Fibroblast of lung (primary cell): ENCODE measurements at regions not wholly inside any gene's neighbourhood (a gene's known extent, or its start where the extent isn't known, plus 50 kb on each side); places are given as distances from the start of the nearest gene placed in this dataset.

Experiments
- DNase-seq, 2 donors: peaks; one replicate each; pipeline versions ENCODE4 v3.0.0 to v3.0.0-alpha.2; 2010; ENCODE audit warnings: low read depth in 2 of 2
- H2AFZ ChIP-seq: 2 replicates; pipeline ENCODE4 v1.5.1; 2012; ENCODE audit warnings: low read length, control low read depth, inconsistent platforms
- H3K27ac ChIP-seq: 2 replicates; pipeline ENCODE4 v1.5.1; 2011; ENCODE audit warnings: low read length, control low read depth; ENCODE audit not compliant: insufficient read depth
- H3K27me3 ChIP-seq: 2 replicates; pipeline ENCODE4 v1.5.1; 2011; ENCODE audit warnings: mild to moderate bottlenecking, low read length; ENCODE audit not compliant: control insufficient read depth, insufficient read depth
- H3K36me3 ChIP-seq: 2 replicates; pipeline ENCODE4 v1.5.1; 2011; ENCODE audit warnings: low read length; ENCODE audit not compliant: control insufficient read depth, insufficient read depth
- H3K4me1 ChIP-seq: 2 replicates; pipeline ENCODE4 v1.5.1; 2011; ENCODE audit warnings: low read length; ENCODE audit not compliant: control insufficient read depth, insufficient read depth; ENCODE audit errors: extremely low read depth
- H3K4me2 ChIP-seq: 2 replicates; pipeline ENCODE4 v1.5.1; 2011; ENCODE audit warnings: low read length, control low read depth; ENCODE audit not compliant: insufficient read depth; ENCODE audit errors: extremely low read depth
- H3K4me3 ChIP-seq, 4 experiments: fragments of 200-600 bp in 1 of 4; sonication (generic) in 1 of 4; replicated peaks in 1 of 4; 2 replicates each; pipeline ENCODE4 v1.5.1; 2011 to 2016; ENCODE audit warnings: low read length in 4 of 4, low read depth in 3 of 4, mild to moderate bottlenecking in 3 of 4, control low read depth in 2 of 4, inconsistent platforms in 1 of 4, mixed read lengths in 1 of 4; ENCODE audit not compliant: insufficient read depth in 1 of 4; ENCODE audit errors: control extremely low read depth in 1 of 4
- H3K79me2 ChIP-seq: 2 replicates; pipeline ENCODE4 v1.5.1; 2012; ENCODE audit warnings: mild to moderate bottlenecking, low read length, inconsistent platforms; ENCODE audit not compliant: control insufficient read depth, insufficient read depth
- H3K9ac ChIP-seq: 2 replicates; pipeline ENCODE4 v1.5.1; 2011; ENCODE audit warnings: mild to moderate bottlenecking, low read length, control low read depth; ENCODE audit not compliant: insufficient read depth
- H3K9me3 ChIP-seq: 2 replicates; pipeline ENCODE4 v1.5.1; 2012; ENCODE audit warnings: low read depth, low read length; ENCODE audit not compliant: control insufficient read depth, insufficient read depth
- H4K20me1 ChIP-seq: 2 replicates; pipeline ENCODE4 v1.5.1; 2011; ENCODE audit warnings: low read length; ENCODE audit not compliant: control insufficient read depth, insufficient read depth; ENCODE audit errors: extremely low read depth
- EZH2 ChIP-seq: IDR thresholded peaks from 2 replicates; pipeline ENCODE4 v1.5.1; 2012; ENCODE audit warnings: low read length, control low read depth, mild to moderate bottlenecking; ENCODE audit errors: missing control alignments
- TF ChIP-seq, protein P1 (sequence below), 2 donors: IDR thresholded peaks in 1 of 2; conservative IDR thresholded peaks in 1 of 2; 1 replicate in 1 of 2; 2 replicates in 1 of 2; pipeline ENCODE4 v1.5.1; 2011 to 2012; ENCODE audit warnings: low read length in 2 of 2, control low read depth in 1 of 2, inconsistent platforms in 1 of 2, low read depth in 1 of 2, mild to moderate bottlenecking in 1 of 2

DNA sequence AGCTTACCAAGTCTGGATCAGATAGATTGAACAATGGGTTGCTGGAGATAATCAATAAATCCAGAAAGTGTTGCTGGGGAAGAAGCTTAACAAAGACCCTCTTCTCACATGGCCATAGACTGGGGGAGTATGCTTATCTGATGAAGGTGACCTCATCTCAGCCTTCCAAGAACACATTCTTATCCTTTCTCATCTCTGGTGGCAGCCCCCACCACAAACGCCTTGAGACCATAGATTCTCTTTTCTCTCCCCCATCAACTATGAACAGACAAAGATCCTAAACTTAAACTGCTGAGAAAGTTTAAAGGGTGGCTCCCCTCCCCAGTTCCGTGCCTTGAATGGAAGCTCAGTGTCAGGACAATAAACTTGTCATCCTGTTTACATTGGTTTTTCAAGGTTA is 428.7 kb upstream of the TRIB2 start:
- H3K4me3 ChIP-seq, result no peak overlapping the region
- no peaks in the 10 kb centered on the region for H4K20me1 ChIP-seq
- no peaks in the 10 kb centered on the region for H3K79me2 ChIP-seq
- TF ChIP-seq EZH2, result no peak
- TF ChIP-seq, protein P1, sequence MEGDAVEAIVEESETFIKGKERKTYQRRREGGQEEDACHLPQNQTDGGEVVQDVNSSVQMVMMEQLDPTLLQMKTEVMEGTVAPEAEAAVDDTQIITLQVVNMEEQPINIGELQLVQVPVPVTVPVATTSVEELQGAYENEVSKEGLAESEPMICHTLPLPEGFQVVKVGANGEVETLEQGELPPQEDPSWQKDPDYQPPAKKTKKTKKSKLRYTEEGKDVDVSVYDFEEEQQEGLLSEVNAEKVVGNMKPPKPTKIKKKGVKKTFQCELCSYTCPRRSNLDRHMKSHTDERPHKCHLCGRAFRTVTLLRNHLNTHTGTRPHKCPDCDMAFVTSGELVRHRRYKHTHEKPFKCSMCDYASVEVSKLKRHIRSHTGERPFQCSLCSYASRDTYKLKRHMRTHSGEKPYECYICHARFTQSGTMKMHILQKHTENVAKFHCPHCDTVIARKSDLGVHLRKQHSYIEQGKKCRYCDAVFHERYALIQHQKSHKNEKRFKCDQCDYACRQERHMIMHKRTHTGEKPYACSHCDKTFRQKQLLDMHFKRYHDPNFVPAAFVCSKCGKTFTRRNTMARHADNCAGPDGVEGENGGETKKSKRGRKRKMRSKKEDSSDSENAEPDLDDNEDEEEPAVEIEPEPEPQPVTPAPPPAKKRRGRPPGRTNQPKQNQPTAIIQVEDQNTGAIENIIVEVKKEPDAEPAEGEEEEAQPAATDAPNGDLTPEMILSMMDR (conservative IDR thresholded peaks at IDR 0.05 in 1 of 2, IDR thresholded peaks at IDR 0.05 in 1 of 2; ENCODE audit: low read depth in 1 of 2, low read length in 2 of 2), result no peak
- H3K27ac ChIP-seq, result no peak overlapping the region
- no peaks in the 10 kb centered on the region for H3K27me3 ChIP-seq
- H3K9me3 ChIP-seq, result no peaks in the 10 kb centered on the region
- no peak for DNase-seq
- no peak overlapping the region for H3K9ac ChIP-seq
- H3K4me1 ChIP-seq, result peaks cover 3% of the 10 kb centered on the region
- no peak overlapping the region for H3K4me2 ChIP-seq
- no peaks in the 10 kb centered on the region for H3K36me3 ChIP-seq
- no peak overlapping the region for H2AFZ ChIP-seq

DNA sequence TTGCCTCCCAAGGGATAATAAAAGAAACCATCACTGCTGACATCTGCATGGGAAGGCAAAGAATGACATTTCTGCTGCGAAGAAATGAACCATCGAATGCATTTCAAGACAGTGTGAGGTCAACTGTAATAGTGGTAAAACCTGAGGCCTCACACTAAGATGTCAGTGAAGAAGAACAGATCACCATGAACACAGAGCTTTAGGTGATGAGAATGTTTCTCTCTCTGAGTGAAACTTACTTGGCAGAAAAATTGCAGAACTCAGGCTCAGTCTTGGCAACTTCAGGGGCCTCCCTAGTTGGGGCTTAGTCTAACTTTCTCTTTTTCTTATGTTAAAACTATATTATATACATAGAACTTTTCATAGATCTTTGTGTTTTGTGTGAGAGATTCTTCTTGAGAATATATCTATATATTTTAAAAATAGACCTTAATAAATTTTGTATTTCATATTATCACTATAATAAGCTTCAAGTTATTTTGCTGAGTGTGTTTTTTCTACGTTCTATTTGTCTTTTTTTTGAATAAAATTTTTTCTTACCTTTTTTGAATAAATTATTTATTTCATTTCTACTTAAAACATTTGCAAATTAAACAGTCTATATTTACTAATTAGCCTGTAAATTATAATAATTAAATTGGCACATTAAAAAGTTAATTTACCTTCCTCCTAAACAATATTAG is 427.5 kb upstream of the TRIB2 start:
- no peak overlapping the region for H3K27ac ChIP-seq
- H2AFZ ChIP-seq, result no peak overlapping the region
- no peak overlapping the region for H3K4me2 ChIP-seq
- H3K4me1 ChIP-seq, result peaks cover 2% of the 10 kb centered on the region
- no peak overlapping the region for H3K9ac ChIP-seq
- no peaks in the 10 kb centered on the region for H3K9me3 ChIP-seq
- H3K27me3 ChIP-seq, result no peaks in the 10 kb centered on the region
- no peak overlapping the region for H3K4me3 ChIP-seq
- no peaks in the 10 kb centered on the region for H3K79me2 ChIP-seq
- no peak for DNase-seq
- no peaks in the 10 kb centered on the region for H3K36me3 ChIP-seq
- no peak for TF ChIP-seq EZH2
- TF ChIP-seq, protein P1 (conservative IDR thresholded peaks at IDR 0.05 in 1 of 2, IDR thresholded peaks at IDR 0.05 in 1 of 2; ENCODE audit: low read depth in 1 of 2, low read length in 2 of 2), result no peak
- no peaks in the 10 kb centered on the region for H4K20me1 ChIP-seq

DNA sequence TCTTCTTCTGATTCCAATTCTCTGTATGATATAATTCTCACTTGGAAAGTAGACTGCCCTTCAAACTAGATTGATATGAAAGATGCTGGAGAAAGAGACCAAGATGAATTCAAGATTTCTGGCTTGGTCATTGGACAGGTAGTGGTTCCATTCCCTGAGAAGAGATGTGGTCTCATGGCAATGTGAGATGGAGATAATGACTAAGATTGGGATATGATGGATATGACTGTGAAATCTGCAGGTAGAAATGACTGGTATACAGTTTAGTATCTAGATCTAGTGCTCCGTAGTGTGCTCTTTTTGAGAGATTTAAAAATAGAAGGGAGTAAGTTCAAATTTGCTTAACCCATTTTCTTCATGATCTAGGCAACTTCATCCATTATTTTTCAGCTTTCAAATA is 425.4 kb upstream of the TRIB2 start:
- Histone ChIP-seq H3K79me2 (no peaks in the 10 kb centered on the region), H3K4me2 (no peak overlapping the region), H3K4me3 (no peak overlapping the region), H3K9me3 (no peaks in the 10 kb centered on the region), H3K27me3 (no peaks in the 10 kb centered on the region), H4K20me1 (no peaks in the 10 kb centered on the region), H3K36me3 (no peaks in the 10 kb centered on the region), H3K4me1 (no peaks in the 10 kb centered on the region), H3K9ac (no peak overlapping the region), H2AFZ (no peak overlapping the region), H3K27ac (no peak overlapping the region)
- DNase-seq, result no peak
- TF ChIP-seq, protein P1 (conservative IDR thresholded peaks at IDR 0.05 in 1 of 2, IDR thresholded peaks at IDR 0.05 in 1 of 2; ENCODE audit: low read depth in 1 of 2, low read length in 2 of 2), result no peak
- no peak for TF ChIP-seq EZH2
